Ovary (tissue), 7 donors: ENCODE measurements at regions not wholly inside any gene's neighbourhood (a gene's known extent, or its start where the extent isn't known, plus 50 kb on each side); places are given as distances from the start of the nearest gene placed in this dataset.

Source experiments
- DNase-seq, 5 donors: peaks; one replicate each; pipeline ENCODE4 v3.0.0-alpha.2; 2019 to 2020
- H3K27ac ChIP-seq, 2 donors: fragments of 200-600 bp; one replicate each; pipeline versions ENCODE4 v1.5.1 to v1.8.0; 2019 to 2022
- H3K27me3 ChIP-seq: fragments of 200-600 bp; one replicate; pipeline ENCODE4 v1.8.0; 2022
- H3K36me3 ChIP-seq: fragments of 200-600 bp; sonication (generic); one replicate; pipeline ENCODE4 v1.5.1; 2019
- H3K4me1 ChIP-seq: one replicate; pipeline ENCODE4 v1.8.1; 2013; ENCODE audit warnings: mild to moderate bottlenecking, moderate library complexity; ENCODE audit not compliant: insufficient read depth
- H3K4me3 ChIP-seq: fragments of 200-600 bp; sonication (generic); one replicate; pipeline ENCODE4 v1.5.1; 2017
- H3K9me3 ChIP-seq, 2 donors: fragments of 200-600 bp in 1 of 2; sonication (generic) in 1 of 2; one replicate each; pipeline versions ENCODE4 v1.5.1 to v1.8.1; 2013 to 2019; ENCODE audit warnings: mild to moderate bottlenecking in 1 of 2, moderate library complexity in 1 of 2
- CTCF ChIP-seq, 3 donors: fragments of 450-650 bp in 2 of 3; fragments of 200-600 bp in 1 of 3; IDR thresholded peaks; one replicate each; pipeline versions ENCODE4 v1.5.1 to v1.8.0; 2016 to 2022; ENCODE audit warnings: antibody characterized with exemption in 3 of 3, mild to moderate bottlenecking in 1 of 3
- EP300 ChIP-seq: sonication (generic); formaldehyde crosslinking; IDR thresholded peaks from one replicate; pipeline ENCODE4 v1.6.1; 2017; ENCODE audit warnings: antibody characterized with exemption
- POLR2A ChIP-seq: fragments of 450-650 bp; IDR thresholded peaks from one replicate; pipeline ENCODE4 v1.6.1; 2017; ENCODE audit warnings: antibody characterized with exemption, mild to moderate bottlenecking, moderate library complexity
- WGBS, 3 donors: extraction: QIAGEN DNeasy Blood & Tissue Kit in 1 of 3; methylation state at CpG; one replicate each; pipeline versions ENCODE4 v1.1.5 to v1.1.7; 2013 to 2017; 5-methylcytosine and 5-hydroxymethylcytosine counted together
- intact Hi-C, 4 donors: fragments of 100-400 bp; cut with DNase I; formaldehyde crosslinking; loops; one replicate each; pipeline versions ENCODE4 v1.11.0 to v1.15.1; 2022 to 2023
- donor health status: DM: no; HTN: no; CAD: no; lungs with moderate emphysema.
- donor health status: DM: no; HTN: no; CAD: no.
- donor health status: Bipolar disorder and iron deficiency.
- donor health status: DM: no; HTN: no; CAD: no.
- donor health status: DM: yes; HTN: yes; CAD: no.

- 78 to 94% (median 86%) methylated on average over 1 of the region's 1 CpG for WGBS, 3 donors
- no peak overlapping the region for H3K4me3 ChIP-seq
- H3K36me3 ChIP-seq: no peaks in the 10 kb centered on the region
- H3K9me3 ChIP-seq: no peaks in the 10 kb centered on the region
- intact Hi-C loops: no loop called here
- TF ChIP-seq EP300 (no peak), POLR2A (no peak), CTCF (IDR thresholded peaks at IDR 0.05) (no peak)
- H3K27me3 ChIP-seq: no peaks in the 10 kb centered on the region
- H3K27ac ChIP-seq: peak overlapping the region in 1 of 2 donors; percentile 80
- DNase-seq: no peak
- H3K4me1 ChIP-seq: peaks cover 15% of the 10 kb centered on the region
Measured at GRCh38 chr15:67914028-67914427, 74.2 kb upstream of the RNU6-1 start.

GRCh38 chr15:67914537-67915460, 75.0 kb upstream of the RNU6-1 start:
- TF ChIP-seq POLR2A: no peak
- no peak for TF ChIP-seq EP300
- TF ChIP-seq CTCF (IDR thresholded peaks at IDR 0.05): no peak
- Histone ChIP-seq H3K4me1 (peaks cover 15% of the 10 kb centered on the region), H3K27me3 (no peaks in the 10 kb centered on the region), H3K9me3 (no peaks in the 10 kb centered on the region), H3K4me3 (no peak overlapping the region), H3K36me3 (no peaks in the 10 kb centered on the region), H3K27ac (peak overlapping the region; percentile 49 to 80)
- intact Hi-C loops: no loop called here
- WGBS, 3 donors: 8 to 20% (median 12%) methylated on average over 6 of the region's 6 CpGs
- DNase-seq: peak; percentile 67 to 82 (median 74)

- intact Hi-C loops: no loop called here
- Histone ChIP-seq H3K9me3 (no peaks in the 10 kb centered on the region), H3K27me3 (no peaks in the 10 kb centered on the region), H3K36me3 (no peaks in the 10 kb centered on the region), H3K27ac (peak overlapping the region; percentile 49 to 80), H3K4me3 (no peak overlapping the region), H3K4me1 (peaks cover 15% of the 10 kb centered on the region)
- 5 to 9% (median 5%) methylated on average over 7 of the region's 7 CpGs for WGBS, 3 donors
- DNase-seq: peak; percentile 58 to 73 (median 64)
- TF ChIP-seq EP300: no peak
- no peak for TF ChIP-seq POLR2A
- TF ChIP-seq CTCF (IDR thresholded peaks at IDR 0.05): no peak
Measured at GRCh38 chr15:67915461-67916374, 75.9 kb upstream of the RNU6-1 start.

GRCh38 chr15:67916565-67916964, 76.7 kb upstream of the RNU6-1 start:
- WGBS, 3 donors: 48 to 49% (median 49%) methylated on average over 2 of the region's 2 CpGs
- Histone ChIP-seq H3K9me3 (no peaks in the 10 kb centered on the region), H3K4me3 (no peak overlapping the region), H3K27ac (peak overlapping the region in 1 of 2 donors; percentile 80), H3K36me3 (no peaks in the 10 kb centered on the region), H3K27me3 (no peaks in the 10 kb centered on the region), H3K4me1 (peaks cover 13% of the 10 kb centered on the region)
- intact Hi-C loops: no loop called here
- no peak for DNase-seq
- TF ChIP-seq EP300 (no peak), POLR2A (no peak), CTCF (IDR thresholded peaks at IDR 0.05) (no peak)
